ENCODE measurements at regions not wholly inside any gene's neighbourhood (a gene's known extent, or its start where the extent isn't known, plus 50 kb on each side); places are given as distances from the start of the nearest gene placed in this dataset.
"Not testable (repeated sequence)": the region's sequence is repeated elsewhere in the genome, so short reads cannot be mapped to it uniquely, and the experiment has no call there.

GRCh38 chr10:23981520-23982309 lies 227.2 kb upstream of the KIAA1217 start:
- no peak overlapping the region for H3K4me3 ChIP-seq (ENCODE audit: low read length)
- no peaks in the 10 kb centered on the region for H3K4me1 ChIP-seq (ENCODE audit: control insufficient read depth in 2 of 2, insufficient read depth in 2 of 2, low read length in 2 of 2)
- no peaks in the 10 kb centered on the region for H3K9me3 ChIP-seq (ENCODE audit: control insufficient read depth in 2 of 3, low read length in 3 of 3)
- H3K27ac Mint-ChIP-seq: no peak overlapping the region
- H3K27me3 Mint-ChIP-seq: peaks cover 0 to 21% (median 0%) of the 10 kb centered on the region in 5 donors
- no peak for ATAC-seq
- no peak for DNase-seq
- ChIA-PET CTCF (no interaction called here), POLR2A (no interaction called here)
- no peaks in the 10 kb centered on the region for H3K27me3 ChIP-seq (ENCODE audit: control insufficient read depth in 2 of 2, insufficient read depth in 2 of 2, low read length in 2 of 2)
- H3K36me3 ChIP-seq (ENCODE audit: control insufficient read depth in 2 of 3, insufficient read depth in 3 of 3, low read length in 3 of 3): no peaks in the 10 kb centered on the region
- no peak overlapping the region for H3K27ac ChIP-seq (ENCODE audit: low read depth, low read length)
- intact Hi-C loops (cut with micrococcal nuclease): no loop called here
- no peaks in the 10 kb centered on the region for H3K36me3 Mint-ChIP-seq
- H3K4me3 Mint-ChIP-seq: no peak overlapping the region
- H3K4me1 Mint-ChIP-seq: peaks cover 0 to 1% (median 0%) of the 10 kb centered on the region in 7 donors
- H3K9me3 Mint-ChIP-seq: peaks cover 0 to 15% (median 4%) of the 10 kb centered on the region in 11 donors

- DNase-seq; ATAC-seq; intact Hi-C loops (cut with micrococcal nuclease); H3K27ac ChIP-seq (ENCODE audit: low read depth, low read length); H3K4me3 ChIP-seq (ENCODE audit: low read length); CTCF ChIA-PET; H3K4me3 Mint-ChIP-seq; H3K27me3 ChIP-seq (ENCODE audit: control insufficient read depth in 2 of 2, insufficient read depth in 2 of 2, low read length in 2 of 2); H3K4me1 ChIP-seq (ENCODE audit: control insufficient read depth in 2 of 2, insufficient read depth in 2 of 2, low read length in 2 of 2); POLR2A ChIA-PET; H3K27ac Mint-ChIP-seq; H3K36me3 Mint-ChIP-seq; H3K36me3 ChIP-seq (ENCODE audit: control insufficient read depth in 2 of 3, insufficient read depth in 3 of 3, low read length in 3 of 3); H3K4me1 Mint-ChIP-seq; H3K9me3 ChIP-seq (ENCODE audit: control insufficient read depth in 2 of 3, low read length in 3 of 3): not testable (repeated sequence)
- Mint-ChIP-seq H3K27me3 (peaks cover 0 to 20% (median 0%) of the 10 kb centered on the region in 5 donors), H3K9me3 (peaks cover 0 to 15% (median 4%) of the 10 kb centered on the region in 11 donors)
Observed at GRCh38 chr10:23984405-23984804, 224.5 kb upstream of the KIAA1217 start.

DNA sequence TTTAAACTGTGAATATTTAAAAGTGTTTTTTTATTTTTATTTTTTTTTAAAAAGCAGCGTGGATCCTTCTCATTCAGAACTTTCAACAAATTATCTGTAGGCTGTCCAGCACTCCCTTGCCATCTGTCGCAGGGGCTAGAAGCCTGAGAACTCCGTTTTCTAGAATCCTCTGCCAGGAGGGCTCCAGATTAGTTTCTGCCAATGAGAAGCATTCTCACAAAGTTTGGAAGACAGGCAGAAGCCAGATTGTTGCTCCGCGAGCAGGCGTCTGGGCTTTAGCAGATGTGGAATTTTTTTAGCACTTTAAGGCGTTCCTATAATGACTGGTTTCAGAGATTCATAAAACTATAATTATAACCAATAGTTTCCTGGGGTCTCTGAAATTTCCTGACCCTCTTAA lies 220.9 kb upstream of the KIAA1217 start:
- no peaks in the 10 kb centered on the region for H3K36me3 Mint-ChIP-seq
- no peak overlapping the region for H3K4me3 Mint-ChIP-seq
- no peaks in the 10 kb centered on the region for H3K4me1 Mint-ChIP-seq
- no peak overlapping the region for H3K27ac Mint-ChIP-seq
- H3K27ac ChIP-seq (ENCODE audit: low read depth, low read length): no peak overlapping the region
- ATAC-seq: no peak
- H3K4me3 ChIP-seq (ENCODE audit: low read length): no peak overlapping the region
- intact Hi-C loops (cut with micrococcal nuclease): no loop called here
- POLR2A ChIA-PET: no interaction called here
- H3K9me3 Mint-ChIP-seq: peaks cover 0 to 9% (median 3%) of the 10 kb centered on the region in 11 donors
- no peaks in the 10 kb centered on the region for H3K4me1 ChIP-seq (ENCODE audit: control insufficient read depth in 2 of 2, insufficient read depth in 2 of 2, low read length in 2 of 2)
- no peaks in the 10 kb centered on the region for H3K27me3 ChIP-seq (ENCODE audit: control insufficient read depth in 2 of 2, insufficient read depth in 2 of 2, low read length in 2 of 2)
- no peak for DNase-seq
- H3K36me3 ChIP-seq (ENCODE audit: control insufficient read depth in 2 of 3, insufficient read depth in 3 of 3, low read length in 3 of 3): no peaks in the 10 kb centered on the region
- H3K27me3 Mint-ChIP-seq: peaks cover 0 to 3% (median 0%) of the 10 kb centered on the region in 5 donors
- no peaks in the 10 kb centered on the region for H3K9me3 ChIP-seq (ENCODE audit: control insufficient read depth in 2 of 3, low read length in 3 of 3)
- CTCF ChIA-PET: no interaction called here

GRCh38 chr10:23994459-23995046 lies 214.4 kb upstream of the KIAA1217 start:
- CTCF ChIA-PET: no interaction called here
- Mint-ChIP-seq H3K27me3 (peaks cover 3 to 7% (median 5%) of the 10 kb centered on the region in 5 donors), H3K36me3 (no peaks in the 10 kb centered on the region), H3K27ac (no peak overlapping the region), H3K9me3 (peaks cover 0 to 2% (median 0%) of the 10 kb centered on the region in 11 donors), H3K4me3 (no peak overlapping the region), H3K4me1 (no peaks in the 10 kb centered on the region)
- Histone ChIP-seq H3K36me3 (ENCODE audit: control insufficient read depth in 2 of 3, insufficient read depth in 3 of 3, low read length in 3 of 3) (no peaks in the 10 kb centered on the region), H3K27ac (ENCODE audit: low read depth, low read length) (no peak overlapping the region), H3K27me3 (ENCODE audit: control insufficient read depth in 2 of 2, insufficient read depth in 2 of 2, low read length in 2 of 2) (no peaks in the 10 kb centered on the region), H3K4me1 (ENCODE audit: control insufficient read depth in 2 of 2, insufficient read depth in 2 of 2, low read length in 2 of 2) (no peaks in the 10 kb centered on the region), H3K9me3 (ENCODE audit: control insufficient read depth in 2 of 3, low read length in 3 of 3) (no peaks in the 10 kb centered on the region), H3K4me3 (ENCODE audit: low read length) (no peak overlapping the region)
- ATAC-seq: no peak
- peak in 2 of 9 donors; percentile 1 to 33 for DNase-seq
- POLR2A ChIA-PET: no interaction called here
- intact Hi-C loops (cut with micrococcal nuclease): loop anchor here (1.0 to 5.0 kb wide), 6 partner anchors 202 to 563 kb away; no protein-coding TSS in a partner anchor

- no peak overlapping the region for H3K27ac Mint-ChIP-seq
- H3K36me3 ChIP-seq (ENCODE audit: control insufficient read depth in 2 of 3, insufficient read depth in 3 of 3, low read length in 3 of 3): no peaks in the 10 kb centered on the region
- H3K27ac ChIP-seq (ENCODE audit: low read depth, low read length): no peak overlapping the region
- H3K36me3 Mint-ChIP-seq: no peaks in the 10 kb centered on the region
- H3K9me3 ChIP-seq (ENCODE audit: control insufficient read depth in 2 of 3, low read length in 3 of 3): no peaks in the 10 kb centered on the region
- DNase-seq: no peak
- no peak overlapping the region for H3K4me3 ChIP-seq (ENCODE audit: low read length)
- no peak for ATAC-seq
- H3K4me1 ChIP-seq (ENCODE audit: control insufficient read depth in 2 of 2, insufficient read depth in 2 of 2, low read length in 2 of 2): no peaks in the 10 kb centered on the region
- no peak overlapping the region for H3K4me3 Mint-ChIP-seq
- H3K4me1 Mint-ChIP-seq: no peaks in the 10 kb centered on the region
- peaks cover 0 to 7% (median 5%) of the 10 kb centered on the region in 5 donors for H3K27me3 Mint-ChIP-seq
- intact Hi-C loops (cut with micrococcal nuclease): no loop called here
- ChIA-PET POLR2A (no interaction called here), CTCF (no interaction called here)
- no peaks in the 10 kb centered on the region for H3K27me3 ChIP-seq (ENCODE audit: control insufficient read depth in 2 of 2, insufficient read depth in 2 of 2, low read length in 2 of 2)
- H3K9me3 Mint-ChIP-seq: no peaks in the 10 kb centered on the region
Observed at GRCh38 chr10:23999445-23999844, 209.5 kb upstream of the KIAA1217 start.

DNA sequence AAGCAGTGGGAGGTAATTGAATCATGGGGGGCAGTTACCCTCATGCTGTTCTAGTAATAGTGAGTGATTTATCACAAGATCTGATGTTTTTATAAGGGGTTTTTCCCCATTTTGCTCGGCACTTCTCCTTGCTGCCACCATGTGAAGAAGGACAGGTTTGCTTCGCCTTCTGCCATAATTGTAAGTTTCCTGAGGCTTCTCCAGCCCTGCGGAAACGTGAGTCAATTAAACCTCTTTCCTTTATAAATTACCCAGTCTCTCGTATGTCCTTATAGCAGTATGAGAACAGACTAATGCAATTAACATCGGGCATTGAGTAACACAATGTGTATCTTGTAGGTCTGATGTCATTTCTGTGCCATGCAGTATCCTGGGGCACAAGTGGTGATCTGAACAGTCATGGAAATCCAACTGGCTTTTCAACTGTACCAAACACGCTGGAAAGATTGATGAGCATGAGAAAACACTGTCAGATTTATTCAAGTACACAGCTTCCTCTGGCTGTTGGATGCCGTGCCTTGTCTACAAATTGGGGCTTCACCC lies 208.6 kb upstream of the KIAA1217 start:
- Mint-ChIP-seq H3K9me3 (no peaks in the 10 kb centered on the region), H3K27me3 (peaks cover 0 to 5% (median 0%) of the 10 kb centered on the region in 5 donors), H3K36me3 (no peaks in the 10 kb centered on the region), H3K4me3 (no peak overlapping the region), H3K27ac (no peak overlapping the region), H3K4me1 (no peaks in the 10 kb centered on the region)
- Histone ChIP-seq H3K27me3 (ENCODE audit: control insufficient read depth in 2 of 2, insufficient read depth in 2 of 2, low read length in 2 of 2) (no peaks in the 10 kb centered on the region), H3K36me3 (ENCODE audit: control insufficient read depth in 2 of 3, insufficient read depth in 3 of 3, low read length in 3 of 3) (no peaks in the 10 kb centered on the region), H3K9me3 (ENCODE audit: control insufficient read depth in 2 of 3, low read length in 3 of 3) (no peaks in the 10 kb centered on the region), H3K27ac (ENCODE audit: low read depth, low read length) (no peak overlapping the region), H3K4me3 (ENCODE audit: low read length) (no peak overlapping the region), H3K4me1 (ENCODE audit: control insufficient read depth in 2 of 2, insufficient read depth in 2 of 2, low read length in 2 of 2) (no peaks in the 10 kb centered on the region)
- POLR2A ChIA-PET: no interaction called here
- DNase-seq (no peak), ATAC-seq (no peak)
- intact Hi-C loops (cut with micrococcal nuclease): no loop called here
- CTCF ChIA-PET: no interaction called here

GRCh38 chr10:24006741-24007140 lies 202.2 kb upstream of the KIAA1217 start:
- Mint-ChIP-seq H3K27ac (no peak overlapping the region), H3K27me3 (peaks cover 0 to 28% (median 10%) of the 10 kb centered on the region in 5 donors), H3K9me3 (peaks cover 0 to 11% (median 0%) of the 10 kb centered on the region in 11 donors), H3K4me1 (no peaks in the 10 kb centered on the region), H3K4me3 (no peak overlapping the region), H3K36me3 (no peaks in the 10 kb centered on the region)
- intact Hi-C loops (cut with micrococcal nuclease): no loop called here
- Histone ChIP-seq H3K27ac (ENCODE audit: low read depth, low read length) (no peak overlapping the region), H3K4me3 (ENCODE audit: low read length) (no peak overlapping the region), H3K36me3 (ENCODE audit: control insufficient read depth in 2 of 3, insufficient read depth in 3 of 3, low read length in 3 of 3) (no peaks in the 10 kb centered on the region), H3K9me3 (ENCODE audit: control insufficient read depth in 2 of 3, low read length in 3 of 3) (no peaks in the 10 kb centered on the region), H3K4me1 (ENCODE audit: control insufficient read depth in 2 of 2, insufficient read depth in 2 of 2, low read length in 2 of 2) (no peaks in the 10 kb centered on the region), H3K27me3 (ENCODE audit: control insufficient read depth in 2 of 2, insufficient read depth in 2 of 2, low read length in 2 of 2) (no peaks in the 10 kb centered on the region)
- ATAC-seq (no peak), DNase-seq (no peak)
- ChIA-PET POLR2A (no interaction called here), CTCF (no interaction called here)
